Mesodermal cell (in vitro differentiated cells): ENCODE measurements at regions not wholly inside any gene's neighbourhood (a gene's known extent, or its start where the extent isn't known, plus 50 kb on each side); places are given as distances from the start of the nearest gene placed in this dataset.

Experiments used
- H3K27ac ChIP-seq: 2 replicates; pipeline ENCODE4 v1.7.0; 2013; ENCODE audit warnings: mild to moderate bottlenecking, low read depth, low read length, moderate library complexity; ENCODE audit not compliant: severe bottlenecking
- H3K36me3 ChIP-seq: 2 replicates; pipeline ENCODE4 v1.7.1; 2013; ENCODE audit warnings: mild to moderate bottlenecking, low read length, moderate library complexity; ENCODE audit not compliant: control insufficient read depth, insufficient read depth
- H3K4me1 ChIP-seq: one replicate; pipeline ENCODE4 v1.7.1; 2013; ENCODE audit warnings: mild to moderate bottlenecking, low read length; ENCODE audit not compliant: insufficient read depth, control insufficient read depth, poor library complexity, severe bottlenecking
- H3K4me3 ChIP-seq: 2 replicates; pipeline ENCODE4 v1.7.0; 2013; ENCODE audit warnings: low read length, control low read depth, mild to moderate bottlenecking; ENCODE audit not compliant: insufficient read depth, poor library complexity, severe bottlenecking; ENCODE audit errors: extremely low read depth
- H3K9me3 ChIP-seq: 2 replicates; pipeline ENCODE4 v1.7.1; 2013; ENCODE audit warnings: mild to moderate bottlenecking, low read length, moderate library complexity; ENCODE audit not compliant: control insufficient read depth
- WGBS, 2 experiments: methylation state at CpG; one replicate each; pipeline ENCODE4 v1.1.5; 2013; ENCODE audit warnings: missing lambda C conversion rate in 2 of 2; ENCODE audit not compliant: insufficient coverage in 2 of 2; 5-methylcytosine and 5-hydroxymethylcytosine counted together

- Histone ChIP-seq H3K27ac (peak overlapping the region; percentile 8), H3K4me1 (no peaks in the 10 kb centered on the region), H3K4me3 (no peak overlapping the region), H3K36me3 (no peaks in the 10 kb centered on the region), H3K9me3 (no peaks in the 10 kb centered on the region)
- WGBS, 2 experiments: 66 to 79% methylated on average over 6 to 7 of the region's 8 CpGs
These were observed 67.3 kb upstream of the SPOPL start for GRCh38 chr2:138433995-138434951.

GRCh38 chr2:138435701-138436100 is 65.9 kb upstream of the SPOPL start:
- no peak overlapping the region for H3K4me3 ChIP-seq
- H3K27ac ChIP-seq: no peak overlapping the region
- H3K36me3 ChIP-seq: no peaks in the 10 kb centered on the region
- H3K4me1 ChIP-seq: no peaks in the 10 kb centered on the region
- H3K9me3 ChIP-seq: no peaks in the 10 kb centered on the region
- 78 to 90% methylated on average over 1 of the region's 1 CpG for WGBS, 2 experiments

- no peaks in the 10 kb centered on the region for H3K4me1 ChIP-seq
- no peaks in the 10 kb centered on the region for H3K9me3 ChIP-seq
- no CpG with 5 or more reads among the region's 2 CpGs for WGBS, 2 experiments
- H3K36me3 ChIP-seq: no peaks in the 10 kb centered on the region
- H3K4me3 ChIP-seq: no peak overlapping the region
- H3K27ac ChIP-seq: no peak overlapping the region
These were observed 61.8 kb upstream of the SPOPL start for GRCh38 chr2:138439733-138440132.

GRCh38 chr2:138440759-138441158 is 60.8 kb upstream of the SPOPL start:
- Histone ChIP-seq H3K4me3 (no peak overlapping the region), H3K4me1 (no peaks in the 10 kb centered on the region), H3K36me3 (no peaks in the 10 kb centered on the region), H3K27ac (no peak overlapping the region), H3K9me3 (no peaks in the 10 kb centered on the region)
- 86 to 94% methylated on average over 1 of the region's 1 CpG for WGBS, 2 experiments

DNA sequence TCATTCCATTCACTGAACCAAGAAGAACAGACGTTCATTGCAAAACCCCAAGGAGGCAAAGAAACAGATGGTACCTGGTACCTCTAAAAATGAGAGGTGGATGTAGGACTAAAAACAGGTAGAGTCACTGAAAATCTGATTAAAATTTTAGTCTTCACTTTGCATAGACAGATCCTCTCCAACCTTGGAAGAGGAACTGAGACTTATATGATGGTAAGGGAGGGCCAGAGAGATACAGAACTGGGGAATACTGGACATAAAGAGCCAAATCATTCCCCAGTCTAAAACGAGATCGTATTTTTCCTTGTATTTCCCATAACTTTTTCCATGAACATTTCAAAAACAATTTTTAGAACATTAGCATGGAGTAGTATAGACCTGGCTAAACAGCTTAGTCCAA is 59.7 kb upstream of the SPOPL start:
- 83% methylated on average over 2 of the region's 3 CpGs; no CpG with 5 or more reads in 1 of the 2 experiments for WGBS, 2 experiments
- no peaks in the 10 kb centered on the region for H3K9me3 ChIP-seq

DNA sequence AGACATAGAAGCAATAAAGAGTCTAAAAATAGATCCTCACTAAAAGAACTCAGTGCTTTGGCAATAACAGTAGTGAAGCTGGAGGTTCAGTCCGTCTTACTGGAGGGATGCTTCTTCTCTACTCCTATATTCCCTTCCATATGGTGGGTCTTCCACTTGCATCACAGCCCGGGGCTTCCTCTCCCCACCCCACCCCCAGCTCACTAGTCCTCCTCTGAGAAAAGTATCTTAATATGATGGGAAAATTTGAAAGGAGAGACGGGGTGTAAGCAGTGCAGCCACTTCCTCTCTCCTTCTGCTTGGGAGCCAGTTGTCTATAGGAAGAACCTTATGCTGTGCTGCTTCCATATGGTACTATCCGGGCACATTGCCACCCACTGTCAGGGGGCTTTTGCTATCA is 57.2 kb upstream of the SPOPL start:
- no peaks in the 10 kb centered on the region for H3K4me1 ChIP-seq
- no peak overlapping the region for H3K27ac ChIP-seq
- 85 to 100% methylated on average over 1 to 2 of the region's 4 CpGs for WGBS, 2 experiments
- no peaks in the 10 kb centered on the region for H3K9me3 ChIP-seq
- no peak overlapping the region for H3K4me3 ChIP-seq
- no peaks in the 10 kb centered on the region for H3K36me3 ChIP-seq

More for the DNA sequence above, 59.7 kb upstream of the SPOPL start:
- Histone ChIP-seq H3K36me3 (no peaks in the 10 kb centered on the region), H3K4me3 (no peak overlapping the region), H3K4me1 (no peaks in the 10 kb centered on the region), H3K27ac (no peak overlapping the region)

DNA sequence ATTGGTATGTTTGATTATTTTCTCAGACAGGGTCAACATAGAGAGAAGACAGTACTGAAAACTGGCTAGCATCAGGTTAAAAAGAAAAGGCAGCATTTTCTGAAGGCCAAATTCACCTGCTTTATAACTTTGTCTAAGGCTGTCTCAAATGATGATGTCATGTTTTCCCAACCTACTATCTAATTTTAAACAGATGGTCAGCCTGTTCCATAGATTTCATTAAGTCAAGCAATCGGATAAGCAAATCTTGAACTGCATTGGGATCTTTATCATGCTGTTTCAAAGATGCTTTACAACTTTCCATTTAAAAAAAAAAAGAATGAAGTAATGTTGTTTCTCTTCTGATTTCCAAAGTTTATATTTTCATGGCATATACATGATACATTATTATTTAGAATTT is 56.3 kb upstream of the SPOPL start:
- no peaks in the 10 kb centered on the region for H3K9me3 ChIP-seq
- H3K36me3 ChIP-seq: no peaks in the 10 kb centered on the region
- no peak overlapping the region for H3K4me3 ChIP-seq
- no CpG with 5 or more reads among the region's 1 CpG for WGBS, 2 experiments
- no peak overlapping the region for H3K27ac ChIP-seq
- H3K4me1 ChIP-seq: no peaks in the 10 kb centered on the region

- H3K36me3 ChIP-seq: no peaks in the 10 kb centered on the region
- H3K27ac ChIP-seq: no peak overlapping the region
- 60 to 97% methylated on average over 1 to 3 of the region's 5 CpGs for WGBS, 2 experiments
- H3K4me1 ChIP-seq: no peaks in the 10 kb centered on the region
- H3K4me3 ChIP-seq: no peak overlapping the region
- no peaks in the 10 kb centered on the region for H3K9me3 ChIP-seq
These were observed 55.5 kb upstream of the SPOPL start for GRCh38 chr2:138446043-138446442.

DNA sequence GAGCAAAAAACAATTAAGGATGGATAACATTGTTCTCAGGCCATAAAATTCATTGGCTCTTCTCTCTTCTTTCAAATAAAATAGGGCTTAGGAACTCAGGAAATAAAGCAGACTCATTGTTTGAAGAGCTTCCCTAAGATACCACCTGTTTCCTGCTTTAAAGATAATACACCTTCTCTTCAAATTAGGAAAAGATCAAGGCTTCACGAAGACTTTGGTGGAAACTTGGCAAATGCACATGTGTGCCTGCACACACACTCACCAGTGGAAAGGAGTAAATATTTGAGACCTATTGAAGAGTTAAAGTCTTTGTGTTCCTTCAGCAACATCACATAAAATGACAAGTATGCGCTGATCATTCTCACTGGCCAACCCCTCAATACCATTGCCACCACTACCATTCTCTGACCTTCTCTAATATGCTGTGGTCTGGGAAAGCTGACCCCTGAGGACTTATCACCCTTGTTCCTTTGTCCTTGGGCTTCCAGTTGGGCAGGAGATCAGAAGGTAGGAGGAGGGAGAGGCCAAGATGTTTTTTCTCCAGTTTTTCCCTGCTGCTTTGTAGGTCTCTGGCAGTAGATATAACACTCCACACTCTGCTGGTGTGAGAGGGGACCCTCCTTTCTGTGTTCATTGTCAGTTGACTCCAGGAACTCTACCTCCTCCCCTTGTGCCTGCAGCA is 53.5 kb upstream of the SPOPL start:
- Histone ChIP-seq H3K27ac (no peak overlapping the region), H3K36me3 (no peaks in the 10 kb centered on the region), H3K4me1 (no peaks in the 10 kb centered on the region), H3K9me3 (no peaks in the 10 kb centered on the region), H3K4me3 (no peak overlapping the region)
- no CpG with 5 or more reads among the region's 2 CpGs for WGBS, 2 experiments
